Activated gamma-delta T cell treated with anti-CD3 and anti-CD28 coated beads, Interleukin-2, amount 50 U/mL, for 16 hours (primary cell): ENCODE measurements at regions not wholly inside any gene's neighbourhood (a gene's known extent, or its start where the extent isn't known, plus 50 kb on each side); places are given as distances from the start of the nearest gene placed in this dataset.
"Not testable (repeated sequence)": the region's sequence is repeated elsewhere in the genome, so short reads cannot be mapped to it uniquely, and the experiment has no call there.

Source experiments
- DNase-seq: peaks from one replicate; pipeline ENCODE4 v3.0.0-alpha.2; 2020; ENCODE audit warnings: low read depth

GRCh38 chr16:88230276-88230966, 152.3 kb upstream of the ZNF469 start:
- not testable (repeated sequence) for DNase-seq

- not testable (repeated sequence) for DNase-seq
Observed at GRCh38 chr16:88230967-88231615, 151.7 kb upstream of the ZNF469 start.

GRCh38 chr16:88231839-88232238, 150.9 kb upstream of the ZNF469 start:
- not testable (repeated sequence) for DNase-seq

- DNase-seq = not testable (repeated sequence)
Observed at GRCh38 chr16:88232401-88233258, 150.1 kb upstream of the ZNF469 start.

GRCh38 chr16:88233621-88234420, 148.9 kb upstream of the ZNF469 start:
- DNase-seq = not testable (repeated sequence)

GRCh38 chr16:88234421-88235271, 148.1 kb upstream of the ZNF469 start:
- DNase-seq = not testable (repeated sequence)

GRCh38 chr16:88235691-88236090, 147.1 kb upstream of the ZNF469 start:
- not testable (repeated sequence) for DNase-seq

- DNase-seq = not testable (repeated sequence)
Observed at GRCh38 chr16:88236229-88236628, 146.5 kb upstream of the ZNF469 start.

- not testable (repeated sequence) for DNase-seq
Observed at GRCh38 chr16:88237314-88237713, 145.4 kb upstream of the ZNF469 start.

GRCh38 chr16:88237761-88238415, 144.9 kb upstream of the ZNF469 start:
- DNase-seq = not testable (repeated sequence)

- not testable (repeated sequence) for DNase-seq
Observed at GRCh38 chr16:88238732-88239274, 144.0 kb upstream of the ZNF469 start.

GRCh38 chr16:88240118-88240517, 142.6 kb upstream of the ZNF469 start:
- DNase-seq = not testable (repeated sequence)

GRCh38 chr16:88240776-88241175, 142.0 kb upstream of the ZNF469 start:
- not testable (repeated sequence) for DNase-seq

- not testable (repeated sequence) for DNase-seq
Observed at GRCh38 chr16:88241404-88242311, 141.1 kb upstream of the ZNF469 start.

- not testable (repeated sequence) for DNase-seq
Observed at GRCh38 chr16:88242312-88243295, 140.2 kb upstream of the ZNF469 start.

- not testable (repeated sequence) for DNase-seq
Observed at GRCh38 chr16:88243921-88244320, 138.8 kb upstream of the ZNF469 start.
